AML-193 (cell line): ENCODE measurements at regions not wholly inside any gene's neighbourhood (a gene's known extent, or its start where the extent isn't known, plus 50 kb on each side); places are given as distances from the start of the nearest gene placed in this dataset.

Source experiments
- DNase-seq, 2 experiments: peaks; one replicate each; lab custom pipeline; 2025; lab: John Stamatoyannopoulos, UW

GRCh38 chr18:45487581-45487980 is 127.7 kb upstream of the SLC14A2 start:
- DNase-seq, result no peak

- DNase-seq, result no peak
Measured at GRCh38 chr18:45488645-45489044, 126.6 kb upstream of the SLC14A2 start.

- DNase-seq, result no peak
Measured at GRCh38 chr18:45493830-45494229, 121.4 kb upstream of the SLC14A2 start.

GRCh38 chr18:45494811-45495210 is 120.5 kb upstream of the SLC14A2 start:
- no peak for DNase-seq

GRCh38 chr18:45496741-45497140 is 118.5 kb upstream of the SLC14A2 start:
- DNase-seq, result no peak

- DNase-seq, result no peak
Measured at GRCh38 chr18:45497595-45498286, 117.5 kb upstream of the SLC14A2 start.

GRCh38 chr18:45498287-45498658 is 117.0 kb upstream of the SLC14A2 start:
- no peak for DNase-seq

- no peak for DNase-seq
Measured at GRCh38 chr18:45503990-45504389, 111.3 kb upstream of the SLC14A2 start.

- DNase-seq, result no peak
Measured at GRCh38 chr18:45505497-45506206, 109.6 kb upstream of the SLC14A2 start.

GRCh38 chr18:45506951-45507350 is 108.3 kb upstream of the SLC14A2 start:
- DNase-seq, result no peak

- DNase-seq, result no peak
Measured at GRCh38 chr18:45509535-45509934, 105.7 kb upstream of the SLC14A2 start.

- DNase-seq, result no peak
Measured at GRCh38 chr18:45510656-45511055, 104.6 kb upstream of the SLC14A2 start.

- no peak for DNase-seq
Measured at GRCh38 chr18:45512363-45512953, 102.8 kb upstream of the SLC14A2 start.

- DNase-seq, result no peak
Measured at GRCh38 chr18:45517181-45517741, 98.0 kb upstream of the SLC14A2 start.

GRCh38 chr18:45518311-45519155 is 96.7 kb upstream of the SLC14A2 start:
- no peak for DNase-seq

GRCh38 chr18:45519411-45520280 is 95.6 kb upstream of the SLC14A2 start:
- no peak for DNase-seq

GRCh38 chr18:45521136-45521535 is 94.1 kb upstream of the SLC14A2 start:
- DNase-seq, result no peak

- no peak for DNase-seq
Measured at GRCh38 chr18:45521777-45522176, 93.5 kb upstream of the SLC14A2 start.

GRCh38 chr18:45522371-45522770 is 92.9 kb upstream of the SLC14A2 start:
- DNase-seq, result no peak

- no peak for DNase-seq
Measured at GRCh38 chr18:45525301-45525700, 90.0 kb upstream of the SLC14A2 start.
